Fibroblast of pulmonary artery (primary cell): ENCODE measurements at regions not wholly inside any gene's neighbourhood (a gene's known extent, or its start where the extent isn't known, plus 50 kb on each side); places are given as distances from the start of the nearest gene placed in this dataset.

Experiments
- DNase-seq: peaks from one replicate; pipeline ENCODE4 v3.0.0-alpha.2; 2010; ENCODE audit warnings: low read depth
- H3K4me3 ChIP-seq: replicated peaks from 2 replicates; pipeline ENCODE4 v1.5.1; 2011; ENCODE audit warnings: low read depth, mild to moderate bottlenecking, control low read depth, low read length, moderate library complexity
- TF ChIP-seq, protein P1 (sequence below): IDR thresholded peaks from 2 replicates; pipeline ENCODE4 v1.5.1; 2011; ENCODE audit warnings: mild to moderate bottlenecking, control low read depth, low read length, inconsistent platforms; ENCODE audit errors: missing control alignments

DNA sequence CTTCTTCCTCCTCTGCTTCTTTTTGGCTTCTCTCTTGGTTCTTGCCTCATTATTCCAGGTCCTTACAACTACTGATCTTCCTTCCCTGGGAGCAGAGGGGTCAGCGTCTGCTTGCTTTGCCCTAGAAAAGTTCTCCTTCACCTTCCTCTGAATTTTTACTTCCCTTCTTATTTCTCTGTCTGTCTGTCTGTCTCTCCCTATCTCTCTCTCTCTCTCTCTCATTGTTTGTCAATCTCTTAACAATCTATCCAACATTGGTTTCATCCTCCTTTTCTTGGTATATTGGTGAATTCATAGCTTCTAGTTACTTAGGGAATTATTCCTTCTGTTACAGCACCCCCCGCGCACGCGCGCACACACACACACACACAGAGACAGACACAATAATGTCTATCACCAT, 559.1 kb downstream of the MN1 start:
- TF ChIP-seq, protein P1, sequence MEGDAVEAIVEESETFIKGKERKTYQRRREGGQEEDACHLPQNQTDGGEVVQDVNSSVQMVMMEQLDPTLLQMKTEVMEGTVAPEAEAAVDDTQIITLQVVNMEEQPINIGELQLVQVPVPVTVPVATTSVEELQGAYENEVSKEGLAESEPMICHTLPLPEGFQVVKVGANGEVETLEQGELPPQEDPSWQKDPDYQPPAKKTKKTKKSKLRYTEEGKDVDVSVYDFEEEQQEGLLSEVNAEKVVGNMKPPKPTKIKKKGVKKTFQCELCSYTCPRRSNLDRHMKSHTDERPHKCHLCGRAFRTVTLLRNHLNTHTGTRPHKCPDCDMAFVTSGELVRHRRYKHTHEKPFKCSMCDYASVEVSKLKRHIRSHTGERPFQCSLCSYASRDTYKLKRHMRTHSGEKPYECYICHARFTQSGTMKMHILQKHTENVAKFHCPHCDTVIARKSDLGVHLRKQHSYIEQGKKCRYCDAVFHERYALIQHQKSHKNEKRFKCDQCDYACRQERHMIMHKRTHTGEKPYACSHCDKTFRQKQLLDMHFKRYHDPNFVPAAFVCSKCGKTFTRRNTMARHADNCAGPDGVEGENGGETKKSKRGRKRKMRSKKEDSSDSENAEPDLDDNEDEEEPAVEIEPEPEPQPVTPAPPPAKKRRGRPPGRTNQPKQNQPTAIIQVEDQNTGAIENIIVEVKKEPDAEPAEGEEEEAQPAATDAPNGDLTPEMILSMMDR, result no peak
- no peak for DNase-seq
- no peak overlapping the region for H3K4me3 ChIP-seq

DNA sequence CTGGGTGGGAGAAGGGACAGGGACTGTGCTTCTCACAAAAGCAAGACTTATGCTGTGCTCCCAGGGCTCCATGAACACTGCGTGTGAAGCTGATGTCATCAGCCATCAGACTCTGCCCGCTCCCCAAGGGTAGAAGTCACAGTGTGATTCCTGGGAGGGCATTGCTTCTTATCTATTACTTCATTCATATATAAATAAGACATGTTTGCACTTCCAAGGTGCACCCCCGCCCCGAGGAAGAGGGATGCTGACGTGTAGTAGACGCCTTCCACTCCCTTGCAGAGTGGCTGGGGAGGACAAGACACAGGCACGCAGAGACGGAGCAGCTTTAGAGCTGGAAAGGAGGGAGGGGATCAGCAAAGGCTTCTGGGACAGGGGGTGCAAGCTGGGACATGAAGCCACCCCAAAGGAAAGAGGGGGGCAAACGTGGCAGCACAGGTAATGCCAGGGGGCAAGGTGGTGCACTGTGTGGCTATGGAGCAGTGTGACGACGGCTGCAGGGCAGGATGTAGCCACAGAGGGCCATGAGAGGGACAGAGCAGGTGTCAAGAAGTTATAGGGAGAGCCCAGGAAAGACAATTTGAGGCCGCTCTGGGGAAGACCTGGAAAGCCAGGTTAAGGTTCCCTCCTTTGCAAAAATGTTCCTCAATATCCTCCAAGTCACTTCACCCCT, 558.5 kb downstream of the MN1 start:
- peak; percentile 22 for DNase-seq
- no peak overlapping the region for H3K4me3 ChIP-seq
- TF ChIP-seq, protein P1, result no peak

DNA sequence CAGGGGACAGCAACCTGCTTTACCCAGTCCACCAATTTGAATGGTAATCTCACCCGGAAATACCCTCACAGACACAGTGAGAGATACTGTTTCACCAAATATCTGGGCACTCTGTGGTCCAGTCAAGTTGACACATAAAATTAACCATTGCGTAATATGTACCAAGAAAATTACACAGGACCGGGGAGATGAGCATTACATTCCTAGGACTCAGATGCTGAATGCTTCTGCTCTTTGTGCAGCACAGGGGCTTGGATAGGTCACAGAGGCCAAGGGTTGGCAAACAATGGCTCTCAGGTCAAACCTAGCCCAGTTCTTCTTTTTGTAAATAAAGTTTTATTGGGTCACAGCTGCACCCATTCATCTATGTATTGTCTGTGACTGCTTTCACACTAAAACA, 557.2 kb downstream of the MN1 start:
- DNase-seq, result no peak
- TF ChIP-seq, protein P1, result no peak
- H3K4me3 ChIP-seq, result no peak overlapping the region

DNA sequence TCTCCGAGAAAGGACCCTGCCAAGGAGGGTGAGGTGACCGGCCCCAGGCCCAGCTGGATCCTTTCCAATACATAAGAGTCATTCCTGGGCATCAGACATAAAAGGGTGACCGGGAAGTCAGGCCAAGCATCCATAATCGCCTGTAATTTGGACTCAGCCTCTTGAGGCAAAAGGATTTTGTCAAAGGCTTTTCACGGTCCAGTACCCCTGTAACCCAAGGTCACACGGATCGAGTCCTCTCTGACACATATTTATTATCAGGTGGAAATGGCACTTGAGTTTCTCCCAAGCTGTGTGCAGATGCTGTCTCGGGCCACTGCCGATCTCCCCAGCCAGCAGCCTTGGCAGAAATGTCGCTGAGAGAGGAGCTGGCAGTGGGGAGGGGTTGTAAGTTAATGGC, 556.5 kb downstream of the MN1 start:
- H3K4me3 ChIP-seq, result no peak overlapping the region
- TF ChIP-seq, protein P1, result no peak
- no peak for DNase-seq

DNA sequence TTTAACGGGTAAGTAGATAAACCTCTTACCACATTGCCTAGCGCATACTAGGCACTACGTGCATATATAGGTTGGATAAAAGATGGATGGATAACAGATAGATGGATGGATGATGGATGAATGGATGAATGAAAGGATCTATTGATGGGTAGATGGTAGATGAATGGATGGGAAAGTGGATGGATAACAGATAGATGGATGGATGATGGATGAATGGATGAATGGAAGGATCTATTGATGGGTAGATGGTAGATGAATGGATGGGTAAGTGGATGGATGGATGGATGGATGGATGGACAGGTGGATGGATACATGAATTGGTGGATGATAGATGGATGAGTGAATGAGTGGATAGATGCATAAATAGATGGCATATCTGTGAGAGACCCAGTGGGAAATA, 555.0 kb downstream of the MN1 start:
- no peak overlapping the region for H3K4me3 ChIP-seq
- TF ChIP-seq, protein P1, result no peak
- no peak for DNase-seq

DNA sequence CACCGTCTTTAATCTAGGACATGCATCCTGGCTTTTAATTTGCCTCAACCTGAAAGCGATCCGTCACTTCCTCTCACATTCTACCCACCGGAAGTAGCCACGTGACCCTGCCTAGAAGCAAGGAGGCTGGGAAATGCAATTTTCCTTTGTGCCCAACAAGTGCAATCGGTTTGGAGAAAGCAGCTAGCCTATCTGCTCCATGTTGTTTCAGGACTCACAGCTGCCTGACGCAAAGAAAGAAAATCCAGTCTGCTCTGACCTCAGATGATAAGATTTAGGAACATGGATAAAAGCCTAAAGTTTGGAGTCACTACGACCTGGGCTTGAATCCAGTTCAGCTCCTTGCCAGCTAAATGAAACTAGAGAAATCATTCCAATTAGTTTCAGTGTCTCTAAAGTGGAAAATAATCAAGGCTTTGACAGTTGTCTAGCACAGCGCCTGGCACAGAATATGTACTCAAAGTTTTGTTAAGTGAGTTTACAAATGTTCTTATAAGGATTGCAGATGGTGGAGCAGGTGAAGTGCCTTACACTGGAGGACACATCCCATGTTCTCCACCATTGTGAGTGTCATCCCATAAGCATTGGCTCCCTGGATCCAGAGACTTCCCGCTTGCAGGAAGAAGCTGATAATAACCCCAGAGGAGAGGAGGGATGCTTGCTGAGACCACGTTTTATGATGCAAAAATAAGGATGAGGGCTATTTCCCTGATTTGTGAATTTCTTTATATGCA, 553.7 kb downstream of the MN1 start:
- TF ChIP-seq, protein P1, result no peak
- DNase-seq, result peak; percentile 90
- no peak overlapping the region for H3K4me3 ChIP-seq
